ENCODE measurements at regions not wholly inside any gene's neighbourhood (a gene's known extent, or its start where the extent isn't known, plus 50 kb on each side); places are given as distances from the start of the nearest gene placed in this dataset.

DNA sequence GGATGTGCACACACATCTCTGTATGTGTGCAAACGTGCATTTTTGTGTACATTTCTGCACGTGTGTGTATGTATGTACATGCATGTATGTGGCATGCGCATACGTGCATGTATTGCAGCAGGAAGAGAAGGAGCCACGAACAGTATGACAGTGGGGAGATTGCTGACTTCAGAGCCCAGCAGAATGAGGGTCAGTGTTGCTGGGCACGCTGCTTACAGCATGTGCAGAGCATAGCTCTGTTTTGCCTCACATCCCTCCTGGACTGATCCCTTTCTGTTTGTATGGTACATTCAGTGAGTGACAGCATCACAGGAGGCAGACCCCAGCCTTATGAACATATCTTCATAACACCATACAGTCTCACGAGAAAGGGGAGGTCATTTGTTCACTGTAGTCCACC is 934.0 kb upstream of the EEF2KMT start:
- TF ChIP-seq FOXM1 (IDR thresholded peaks at IDR 0.05; ENCODE audit: borderline replicate concordance, low read depth), result no peak

DNA sequence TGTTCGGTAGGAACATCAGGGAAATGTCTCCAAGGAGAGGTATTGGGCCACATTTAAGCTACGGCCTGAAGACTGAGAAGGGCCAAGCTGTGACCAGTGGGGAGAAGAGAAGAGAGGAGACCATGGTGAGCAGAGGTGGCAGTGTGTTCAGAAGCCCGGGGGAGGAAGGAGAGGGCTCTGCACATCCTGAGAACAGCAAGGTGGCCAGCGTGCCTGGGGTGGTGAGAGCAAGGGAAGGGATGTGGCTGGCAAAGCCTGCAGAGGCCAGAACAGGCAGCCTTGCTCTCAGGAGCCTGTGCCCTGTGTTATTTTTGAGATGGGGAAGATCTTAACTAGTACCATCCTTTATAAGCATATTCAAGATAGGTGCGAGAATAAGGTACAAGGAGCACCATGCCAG is 933.5 kb upstream of the EEF2KMT start:
- TF ChIP-seq CREB1 (IDR thresholded peaks at IDR 0.05; ENCODE audit: low read depth) (no peak), TAF1 (IDR thresholded peaks at IDR 0.05; ENCODE audit: low read depth) (no peak), FOXM1 (IDR thresholded peaks at IDR 0.05; ENCODE audit: borderline replicate concordance, low read depth) (no peak)

DNA sequence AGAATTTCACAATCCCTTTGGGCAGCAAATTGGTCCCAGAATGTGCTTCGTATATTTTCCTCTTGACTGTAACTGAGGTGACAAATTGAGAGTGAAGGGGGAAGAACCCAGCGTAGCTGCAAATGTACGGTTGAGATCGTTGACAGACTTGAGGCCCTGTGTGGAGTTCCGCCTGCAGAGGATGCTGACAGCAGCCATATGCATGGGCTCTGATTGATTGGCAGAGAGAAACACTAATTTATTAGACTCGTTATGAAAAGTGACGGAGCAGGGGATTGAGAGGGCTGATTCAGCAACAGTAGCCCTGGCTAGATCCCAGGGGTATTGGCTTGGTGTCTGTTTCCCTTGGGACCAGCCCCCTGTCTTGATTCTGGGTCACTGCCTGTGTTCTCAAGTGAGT is 930.1 kb upstream of the EEF2KMT start:
- TF ChIP-seq TAF1 (IDR thresholded peaks at IDR 0.05; ENCODE audit: low read depth) (no peak), YY1 (IDR thresholded peaks at IDR 0.05; ENCODE audit: low read depth) (no peak), ZBTB7A (IDR thresholded peaks at IDR 0.05; ENCODE audit: low read depth) (no peak), EGR1 (IDR thresholded peaks at IDR 0.05) (no peak), CEBPB (IDR thresholded peaks at IDR 0.05) (no peak), TCF12 (IDR thresholded peaks at IDR 0.05; ENCODE audit: low read depth) (no peak), EP300 (IDR thresholded peaks at IDR 0.05; ENCODE audit: borderline replicate concordance) (no peak), NFIC (IDR thresholded peaks at IDR 0.05) (no peak), FOXM1 (IDR thresholded peaks at IDR 0.05; ENCODE audit: borderline replicate concordance, low read depth) (no peak), CREB1 (IDR thresholded peaks at IDR 0.05; ENCODE audit: low read depth) (no peak)
- TF ChIP-seq, protein P1, sequence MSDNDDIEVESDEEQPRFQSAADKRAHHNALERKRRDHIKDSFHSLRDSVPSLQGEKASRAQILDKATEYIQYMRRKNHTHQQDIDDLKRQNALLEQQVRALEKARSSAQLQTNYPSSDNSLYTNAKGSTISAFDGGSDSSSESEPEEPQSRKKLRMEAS (IDR thresholded peaks at IDR 0.05), result no peak
- TF ChIP-seq, protein P2, sequence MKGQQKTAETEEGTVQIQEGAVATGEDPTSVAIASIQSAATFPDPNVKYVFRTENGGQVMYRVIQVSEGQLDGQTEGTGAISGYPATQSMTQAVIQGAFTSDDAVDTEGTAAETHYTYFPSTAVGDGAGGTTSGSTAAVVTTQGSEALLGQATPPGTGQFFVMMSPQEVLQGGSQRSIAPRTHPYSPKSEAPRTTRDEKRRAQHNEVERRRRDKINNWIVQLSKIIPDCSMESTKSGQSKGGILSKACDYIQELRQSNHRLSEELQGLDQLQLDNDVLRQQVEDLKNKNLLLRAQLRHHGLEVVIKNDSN (IDR thresholded peaks at IDR 0.05), result no peak

DNA sequence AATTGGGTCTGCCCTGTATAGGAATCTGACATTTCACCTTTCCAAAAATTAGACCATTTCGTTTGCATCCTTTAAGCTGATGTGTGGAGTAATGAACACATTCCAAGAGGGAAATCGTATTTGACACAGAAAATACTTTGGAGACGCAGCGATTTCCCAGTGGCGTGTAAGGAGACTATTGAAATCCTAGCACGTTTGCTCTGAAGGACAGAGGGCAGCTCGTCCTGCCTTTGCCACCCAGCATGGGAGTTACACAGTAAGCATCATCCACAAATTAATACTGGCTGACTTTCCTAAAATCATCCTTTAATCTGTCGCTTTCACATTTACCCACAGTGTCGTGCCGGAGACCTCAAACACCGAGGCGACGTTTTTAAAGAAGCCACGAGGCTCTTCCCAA is 925.9 kb upstream of the EEF2KMT start:
- no peak for TF ChIP-seq YY1 (IDR thresholded peaks at IDR 0.05; ENCODE audit: low read depth)
- TF ChIP-seq ZBTB7A (IDR thresholded peaks at IDR 0.05; ENCODE audit: low read depth), result no peak
- TF ChIP-seq, protein P1 (IDR thresholded peaks at IDR 0.05), result no peak
- TF ChIP-seq FOXM1 (IDR thresholded peaks at IDR 0.05; ENCODE audit: borderline replicate concordance, low read depth), result no peak
- TF ChIP-seq, protein P3, sequence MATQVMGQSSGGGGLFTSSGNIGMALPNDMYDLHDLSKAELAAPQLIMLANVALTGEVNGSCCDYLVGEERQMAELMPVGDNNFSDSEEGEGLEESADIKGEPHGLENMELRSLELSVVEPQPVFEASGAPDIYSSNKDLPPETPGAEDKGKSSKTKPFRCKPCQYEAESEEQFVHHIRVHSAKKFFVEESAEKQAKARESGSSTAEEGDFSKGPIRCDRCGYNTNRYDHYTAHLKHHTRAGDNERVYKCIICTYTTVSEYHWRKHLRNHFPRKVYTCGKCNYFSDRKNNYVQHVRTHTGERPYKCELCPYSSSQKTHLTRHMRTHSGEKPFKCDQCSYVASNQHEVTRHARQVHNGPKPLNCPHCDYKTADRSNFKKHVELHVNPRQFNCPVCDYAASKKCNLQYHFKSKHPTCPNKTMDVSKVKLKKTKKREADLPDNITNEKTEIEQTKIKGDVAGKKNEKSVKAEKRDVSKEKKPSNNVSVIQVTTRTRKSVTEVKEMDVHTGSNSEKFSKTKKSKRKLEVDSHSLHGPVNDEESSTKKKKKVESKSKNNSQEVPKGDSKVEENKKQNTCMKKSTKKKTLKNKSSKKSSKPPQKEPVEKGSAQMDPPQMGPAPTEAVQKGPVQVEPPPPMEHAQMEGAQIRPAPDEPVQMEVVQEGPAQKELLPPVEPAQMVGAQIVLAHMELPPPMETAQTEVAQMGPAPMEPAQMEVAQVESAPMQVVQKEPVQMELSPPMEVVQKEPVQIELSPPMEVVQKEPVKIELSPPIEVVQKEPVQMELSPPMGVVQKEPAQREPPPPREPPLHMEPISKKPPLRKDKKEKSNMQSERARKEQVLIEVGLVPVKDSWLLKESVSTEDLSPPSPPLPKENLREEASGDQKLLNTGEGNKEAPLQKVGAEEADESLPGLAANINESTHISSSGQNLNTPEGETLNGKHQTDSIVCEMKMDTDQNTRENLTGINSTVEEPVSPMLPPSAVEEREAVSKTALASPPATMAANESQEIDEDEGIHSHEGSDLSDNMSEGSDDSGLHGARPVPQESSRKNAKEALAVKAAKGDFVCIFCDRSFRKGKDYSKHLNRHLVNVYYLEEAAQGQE (IDR thresholded peaks at IDR 0.05; ENCODE audit: low read depth), result no peak
- TF ChIP-seq, protein P2 (IDR thresholded peaks at IDR 0.05), result no peak
- TF ChIP-seq EP300 (IDR thresholded peaks at IDR 0.05; ENCODE audit: borderline replicate concordance), result no peak
- no peak for TF ChIP-seq CEBPB (IDR thresholded peaks at IDR 0.05)
- no peak for TF ChIP-seq NFIC (IDR thresholded peaks at IDR 0.05)
- no peak for TF ChIP-seq EGR1 (IDR thresholded peaks at IDR 0.05)
- no peak for TF ChIP-seq RAD21 (IDR thresholded peaks at IDR 0.05; ENCODE audit: low read depth)
- TF ChIP-seq TEAD4 (IDR thresholded peaks at IDR 0.05), result no peak
- TF ChIP-seq TCF12 (IDR thresholded peaks at IDR 0.05; ENCODE audit: low read depth), result no peak

DNA sequence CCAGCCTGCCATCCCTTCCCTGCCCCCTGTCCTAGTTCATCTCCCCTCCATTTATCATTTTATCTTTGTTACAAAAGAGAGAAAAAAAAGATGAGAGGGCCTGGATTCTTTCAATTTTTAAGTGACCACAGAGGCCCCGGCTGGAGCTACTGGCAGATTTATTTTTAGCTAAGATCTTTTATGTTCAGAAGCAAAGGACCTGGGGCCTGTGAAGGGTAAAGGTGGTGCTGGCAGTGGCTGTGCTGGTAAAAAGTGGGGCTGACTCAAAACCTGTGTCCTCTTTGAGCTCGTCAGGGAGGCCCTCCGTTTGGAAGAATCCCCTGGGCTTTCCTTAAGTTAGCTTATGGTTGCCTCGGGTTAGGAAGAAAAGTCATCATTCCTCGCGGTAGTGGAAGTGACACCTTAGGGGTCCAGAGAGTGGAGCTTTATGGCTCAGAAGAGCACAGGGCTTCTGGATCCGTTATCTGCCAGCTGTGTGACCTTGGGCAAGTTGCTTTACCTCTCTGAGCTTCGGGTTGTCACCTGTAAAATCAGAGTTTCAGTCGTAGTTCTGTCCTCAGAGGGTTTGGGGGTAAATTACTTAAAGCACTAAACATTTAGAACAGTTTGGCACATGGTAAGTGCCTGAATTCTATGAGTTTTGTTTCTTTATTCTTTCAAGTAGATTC is 923.8 kb upstream of the EEF2KMT start:
- no peak for TF ChIP-seq RAD21 (IDR thresholded peaks at IDR 0.05; ENCODE audit: low read depth)
- no peak for TF ChIP-seq CEBPB (IDR thresholded peaks at IDR 0.05)

DNA sequence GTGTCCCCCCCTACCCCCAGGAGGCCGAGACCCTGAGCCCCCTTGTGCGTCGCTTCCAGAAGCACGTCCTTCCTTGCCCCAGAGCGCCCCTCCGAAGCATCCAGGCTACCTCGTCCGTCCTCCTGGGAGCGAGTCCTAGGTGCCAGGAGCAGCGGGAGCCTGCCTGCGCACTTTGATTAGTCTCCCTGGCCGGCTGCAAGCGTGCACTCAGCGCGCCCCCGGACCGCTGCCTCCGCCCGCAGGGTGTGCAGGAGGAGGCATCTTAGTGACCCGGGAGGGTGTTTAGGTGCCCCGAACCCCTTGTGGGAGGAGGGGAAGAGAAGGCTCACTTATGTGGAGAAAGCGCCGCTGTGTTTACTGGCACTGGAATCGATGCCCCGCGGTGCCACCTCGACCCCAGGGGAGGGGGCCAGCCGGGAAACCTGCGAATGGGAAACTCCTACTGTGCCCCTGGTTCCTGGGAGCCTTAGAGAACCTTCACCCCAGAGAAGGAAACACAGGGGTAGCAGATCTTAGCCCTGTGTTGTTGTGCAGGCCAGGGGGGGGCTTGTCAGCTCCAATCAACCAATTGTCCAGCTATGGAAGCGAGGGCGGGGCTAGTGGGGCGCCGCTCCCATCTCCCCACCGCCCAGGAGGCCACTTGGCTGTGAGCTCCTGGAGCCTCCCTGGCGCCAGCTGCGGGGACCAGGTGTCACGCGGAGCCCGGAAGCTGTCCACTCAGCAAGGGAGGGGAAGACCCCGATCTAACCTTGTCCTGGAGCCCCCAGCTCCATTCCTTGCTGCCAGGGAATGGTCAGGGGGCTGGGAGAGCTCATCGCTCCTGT is 922.8 kb upstream of the EEF2KMT start:
- TF ChIP-seq TEAD4 (IDR thresholded peaks at IDR 0.05) (no peak), NFIC (IDR thresholded peaks at IDR 0.05) (no peak), RAD21 (IDR thresholded peaks at IDR 0.05; ENCODE audit: low read depth) (no peak), CREB1 (IDR thresholded peaks at IDR 0.05; ENCODE audit: low read depth) (no peak), FOXM1 (IDR thresholded peaks at IDR 0.05; ENCODE audit: borderline replicate concordance, low read depth) (no peak), YY1 (IDR thresholded peaks at IDR 0.05; ENCODE audit: low read depth) (no peak)

DNA sequence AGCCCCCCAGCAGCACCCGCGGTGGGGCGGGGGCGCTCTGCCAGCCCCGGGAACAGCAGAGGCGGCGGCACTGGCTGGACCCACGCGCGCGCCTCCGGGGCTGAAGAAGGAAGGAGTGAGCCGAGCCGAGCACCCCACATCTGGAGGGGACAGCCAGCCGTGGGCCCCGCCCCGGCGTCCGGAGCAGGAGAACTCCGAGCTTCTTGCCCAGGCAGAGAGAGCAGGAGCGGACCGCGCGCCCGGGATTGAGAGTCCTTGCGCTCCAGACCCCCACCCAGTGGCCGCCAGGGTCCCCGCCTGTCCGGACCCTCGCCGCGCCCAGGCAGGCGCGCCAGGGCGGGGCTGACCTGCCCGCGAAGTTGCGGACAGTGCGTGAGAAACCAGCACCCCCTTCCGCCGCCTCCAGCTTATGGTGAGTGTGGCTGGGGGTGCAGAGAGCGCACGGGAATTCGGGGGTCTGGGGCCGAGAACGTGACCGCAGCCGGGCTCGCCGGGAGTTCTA is 921.9 kb upstream of the EEF2KMT start:
- TF ChIP-seq ZBTB7A (IDR thresholded peaks at IDR 0.05; ENCODE audit: low read depth) (no peak), TEAD4 (IDR thresholded peaks at IDR 0.05) (no peak), NFIC (IDR thresholded peaks at IDR 0.05) (no peak), TAF1 (IDR thresholded peaks at IDR 0.05; ENCODE audit: low read depth) (no peak), YY1 (IDR thresholded peaks at IDR 0.05; ENCODE audit: low read depth) (no peak), CEBPB (IDR thresholded peaks at IDR 0.05) (no peak), EP300 (IDR thresholded peaks at IDR 0.05; ENCODE audit: borderline replicate concordance) (no peak), FOXM1 (IDR thresholded peaks at IDR 0.05; ENCODE audit: borderline replicate concordance, low read depth) (no peak)
- TF ChIP-seq, protein P1 (IDR thresholded peaks at IDR 0.05), result no peak
- TF ChIP-seq, protein P2 (IDR thresholded peaks at IDR 0.05), result no peak

All from Ishikawa (cell line).